Loucy (cell line): ENCODE measurements at regions not wholly inside any gene's neighbourhood (a gene's known extent, or its start where the extent isn't known, plus 50 kb on each side); places are given as distances from the start of the nearest gene placed in this dataset.

Experiments
- H2AFZ ChIP-seq: fragments of 200-600 bp; sonication (generic); 2 replicates; pipeline ENCODE4 v1.6.0; 2016; ENCODE audit warnings: antibody characterized with exemption, mild to moderate bottlenecking, low read length, moderate library complexity
- H3F3A ChIP-seq: fragments of 200-600 bp; 2 replicates; pipeline ENCODE4 v1.6.0; 2016; ENCODE audit warnings: antibody characterized with exemption, low read depth, mild to moderate bottlenecking
- H3K27me3 ChIP-seq: fragments of 200-600 bp; sonication (generic); 2 replicates; pipeline ENCODE4 v1.6.1; 2014; ENCODE audit warnings: low read length, mild to moderate bottlenecking; ENCODE audit not compliant: insufficient read depth, poor library complexity, severe bottlenecking
- H3K36me3 ChIP-seq: fragments of 200-600 bp; sonication (generic); 2 replicates; pipeline ENCODE4 v1.6.1; 2016; ENCODE audit warnings: low read length; ENCODE audit not compliant: insufficient read depth
- H3K4me1 ChIP-seq: fragments of 200-600 bp; sonication (generic); 2 replicates; pipeline ENCODE4 v1.5.1; 2014; ENCODE audit warnings: low read length, mild to moderate bottlenecking; ENCODE audit not compliant: insufficient read depth, poor library complexity, severe bottlenecking
- H3K4me2 ChIP-seq: fragments of 200-600 bp; sonication (generic); 2 replicates; pipeline ENCODE4 v1.6.0; 2014; ENCODE audit warnings: antibody characterized with exemption, low read length, low read depth, mild to moderate bottlenecking; ENCODE audit not compliant: poor library complexity, severe bottlenecking
- H3K4me3 ChIP-seq: fragments of 200-600 bp; sonication (generic); 2 replicates; pipeline ENCODE4 v1.5.1; 2014; ENCODE audit warnings: low read length, mild to moderate bottlenecking, mixed read lengths; ENCODE audit not compliant: poor library complexity, severe bottlenecking
- H3K79me2 ChIP-seq: fragments of 200-600 bp; sonication (generic); 2 replicates; pipeline ENCODE4 v1.6.1; 2014; ENCODE audit warnings: low read length; ENCODE audit not compliant: insufficient read depth
- H3K9ac ChIP-seq: fragments of 200-600 bp; sonication (generic); 2 replicates; pipeline ENCODE4 v1.6.0; 2014; ENCODE audit warnings: mild to moderate bottlenecking, low read depth, low read length, moderate library complexity; ENCODE audit not compliant: poor library complexity, severe bottlenecking
- H3K9me2 ChIP-seq: fragments of 200-600 bp; sonication (generic); replicated peaks from 2 replicates; pipeline ENCODE4 v1.6.1; 2016; ENCODE audit warnings: low read depth, low read length, mixed read lengths
- H3K9me3 ChIP-seq: fragments of 200-600 bp; sonication (generic); 2 replicates; pipeline ENCODE4 v1.6.1; 2014; ENCODE audit warnings: mild to moderate bottlenecking, antibody characterized with exemption, low read length, low read depth; ENCODE audit not compliant: insufficient read depth
- H4K20me1 ChIP-seq: fragments of 200-600 bp; sonication (generic); 2 replicates; pipeline ENCODE4 v1.6.0; 2014; ENCODE audit warnings: antibody characterized with exemption, low read length, mild to moderate bottlenecking; ENCODE audit not compliant: insufficient read depth, poor library complexity, severe bottlenecking
- CTCF ChIP-seq: fragments of 200-600 bp; sonication (generic); conservative IDR thresholded peaks from 2 replicates; pipeline ENCODE4 v1.5.1; 2014; ENCODE audit warnings: mild to moderate bottlenecking, antibody characterized with exemption, low read length
- EZH2phosphoT487 ChIP-seq: fragments of 200-600 bp; IDR thresholded peaks from 2 replicates; pipeline ENCODE4 v1.6.1; 2018; ENCODE audit warnings: antibody characterized with exemption, mild to moderate bottlenecking, moderate library complexity, borderline replicate concordance

GRCh38 chr9:119956111-119956510 lies 586.9 kb upstream of the BRINP1 start:
- Histone ChIP-seq H2AFZ (no peak overlapping the region), H3K79me2 (no peaks in the 10 kb centered on the region), H3K27me3 (no peaks in the 10 kb centered on the region), H3K4me2 (no peak overlapping the region), H3F3A (no peaks in the 10 kb centered on the region), H3K36me3 (no peaks in the 10 kb centered on the region), H3K4me3 (no peak overlapping the region), H3K9me2 (no peaks in the 10 kb centered on the region), H3K4me1 (no peaks in the 10 kb centered on the region), H3K9me3 (no peaks in the 10 kb centered on the region), H3K9ac (no peak overlapping the region), H4K20me1 (no peaks in the 10 kb centered on the region)
- no peak for TF ChIP-seq EZH2phosphoT487
- TF ChIP-seq CTCF = no peak

GRCh38 chr9:119955276-119955675 lies 586.0 kb upstream of the BRINP1 start:
- H3K4me3 ChIP-seq = no peak overlapping the region
- H3K9me2 ChIP-seq = no peaks in the 10 kb centered on the region
- no peaks in the 10 kb centered on the region for H3F3A ChIP-seq
- H3K36me3 ChIP-seq = no peaks in the 10 kb centered on the region
- no peak overlapping the region for H2AFZ ChIP-seq
- TF ChIP-seq EZH2phosphoT487 (no peak), CTCF (no peak)
- no peak overlapping the region for H3K9ac ChIP-seq
- no peaks in the 10 kb centered on the region for H3K4me1 ChIP-seq
- H3K4me2 ChIP-seq = no peak overlapping the region
- no peaks in the 10 kb centered on the region for H3K9me3 ChIP-seq
- no peaks in the 10 kb centered on the region for H3K27me3 ChIP-seq
- H3K79me2 ChIP-seq = no peaks in the 10 kb centered on the region
- no peaks in the 10 kb centered on the region for H4K20me1 ChIP-seq

- Histone ChIP-seq H3F3A (no peaks in the 10 kb centered on the region), H3K9me2 (no peaks in the 10 kb centered on the region), H3K9ac (no peak overlapping the region), H2AFZ (no peak overlapping the region), H3K36me3 (no peaks in the 10 kb centered on the region), H3K4me2 (no peak overlapping the region), H3K4me1 (no peaks in the 10 kb centered on the region), H3K27me3 (no peaks in the 10 kb centered on the region), H3K9me3 (no peaks in the 10 kb centered on the region), H4K20me1 (no peaks in the 10 kb centered on the region), H3K79me2 (no peaks in the 10 kb centered on the region), H3K4me3 (no peak overlapping the region)
- TF ChIP-seq CTCF = no peak
- no peak for TF ChIP-seq EZH2phosphoT487
Measured at GRCh38 chr9:119951591-119951990, 582.4 kb upstream of the BRINP1 start.
